OCI-LY1 (cell line): ENCODE measurements at regions not wholly inside any gene's neighbourhood (a gene's known extent, or its start where the extent isn't known, plus 50 kb on each side); places are given as distances from the start of the nearest gene placed in this dataset.

ENCODE experiments used
- H2AFZ ChIP-seq: fragments of 200-600 bp; sonication (generic), shearing (Covaris generic); 2 replicates; pipeline ENCODE4 v1.6.0; 2014; ENCODE audit warnings: antibody characterized with exemption, mild to moderate bottlenecking, low read length
- H3F3A ChIP-seq: fragments of 200-600 bp; sonication (generic), shearing (Covaris generic); 2 replicates; pipeline ENCODE4 v1.6.0; 2014; ENCODE audit warnings: mild to moderate bottlenecking, antibody characterized with exemption, low read length, moderate library complexity; ENCODE audit not compliant: insufficient read depth
- H3K27ac ChIP-seq: fragments of 200-600 bp; sonication (generic); 2 replicates; pipeline ENCODE4 v1.5.1; 2014; ENCODE audit warnings: low read length, mixed run types, mild to moderate bottlenecking, low read depth; ENCODE audit not compliant: poor library complexity, severe bottlenecking
- H3K27me3 ChIP-seq: fragments of 200-600 bp; sonication (generic); 2 replicates; pipeline ENCODE4 v1.6.0; 2014; ENCODE audit warnings: antibody characterized with exemption, mild to moderate bottlenecking, low read length, moderate library complexity; ENCODE audit not compliant: insufficient read depth
- H3K36me3 ChIP-seq: fragments of 200-600 bp; sonication (generic); 2 replicates; pipeline ENCODE4 v1.6.1; 2014; ENCODE audit warnings: mild to moderate bottlenecking, antibody characterized with exemption, low read length, moderate library complexity, mixed read lengths; ENCODE audit not compliant: insufficient read depth
- H3K4me1 ChIP-seq: fragments of 200-600 bp; sonication (generic); 2 replicates; pipeline ENCODE4 v1.5.1; 2014; ENCODE audit warnings: mild to moderate bottlenecking, low read length, moderate library complexity; ENCODE audit not compliant: insufficient read depth, severe bottlenecking
- H3K4me2 ChIP-seq: fragments of 200-600 bp; sonication (generic), shearing (Covaris generic); 2 replicates; pipeline ENCODE4 v1.6.1; 2014; ENCODE audit warnings: low read length
- H3K4me3 ChIP-seq: fragments of 200-600 bp; sonication (generic); 2 replicates; pipeline ENCODE4 v1.5.1; 2014; ENCODE audit warnings: low read length, low read depth, mild to moderate bottlenecking, mixed read lengths; ENCODE audit not compliant: poor library complexity, severe bottlenecking
- H3K79me2 ChIP-seq: fragments of 200-600 bp; shearing (Covaris generic); 2 replicates; pipeline ENCODE4 v1.6.1; 2016; ENCODE audit warnings: mixed run types, low read length, mixed read lengths; ENCODE audit not compliant: insufficient read depth
- H3K9ac ChIP-seq: fragments of 200-600 bp; sonication (generic), shearing (Covaris generic); 2 replicates; pipeline ENCODE4 v1.6.1; 2014; ENCODE audit warnings: mild to moderate bottlenecking, low read length, mixed read lengths
- H3K9me2 ChIP-seq: fragments of 200-600 bp; sonication (generic), shearing (Covaris generic); 2 replicates; pipeline ENCODE4 v1.6.1; 2014; ENCODE audit warnings: low read depth, mild to moderate bottlenecking, low read length, mixed read lengths
- H3K9me3 ChIP-seq: fragments of 200-600 bp; shearing (Covaris generic); 2 replicates; pipeline ENCODE4 v1.6.1; 2014; ENCODE audit warnings: low read length, mixed read lengths
- H4K20me1 ChIP-seq: fragments of 200-600 bp; sonication (generic), shearing (Covaris generic); 2 replicates; pipeline ENCODE4 v1.6.0; 2016; ENCODE audit warnings: mild to moderate bottlenecking, low read length; ENCODE audit not compliant: insufficient read depth
- EZH2 ChIP-seq: fragments of 200-600 bp; sonication (generic), shearing (Covaris generic); IDR thresholded peaks from 2 replicates; pipeline ENCODE4 v1.8.0; 2017; ENCODE audit warnings: borderline replicate concordance, mixed run types, mild to moderate bottlenecking, antibody characterized with exemption, low read length, moderate library complexity, mixed read lengths
- TF ChIP-seq, protein P1 (sequence below): fragments of 200-600 bp; sonication (generic), shearing (Covaris generic); IDR thresholded peaks from 2 replicates; pipeline ENCODE4 v1.5.1; 2017; ENCODE audit warnings: mild to moderate bottlenecking, antibody characterized with exemption, low read length, moderate library complexity, mixed read lengths

DNA sequence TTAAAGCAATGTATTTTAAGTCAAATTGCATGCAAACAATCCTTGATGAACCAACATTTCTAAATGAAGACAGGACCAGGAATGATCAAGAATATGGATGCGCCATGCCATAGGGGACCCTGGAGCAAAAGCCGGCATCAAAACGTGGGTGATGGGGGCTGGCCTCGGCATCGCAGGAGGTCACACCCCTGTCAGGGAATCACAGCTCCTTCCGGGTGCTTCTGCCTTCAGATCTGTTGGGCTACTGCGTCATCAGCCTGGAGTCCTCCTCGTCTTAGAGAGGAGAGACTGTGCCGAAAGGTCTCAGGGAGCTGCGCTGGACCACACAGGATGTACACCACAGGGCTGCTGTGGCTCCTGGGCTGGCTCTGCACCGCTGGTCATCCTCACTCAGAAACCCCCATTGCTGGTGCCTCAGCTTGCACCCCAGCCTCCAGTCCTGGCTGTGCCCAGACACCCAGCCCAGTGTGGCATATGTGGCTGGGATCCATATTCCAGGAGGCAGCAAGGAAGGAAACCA lies 152.9 kb upstream of the PPP1R26 start:
- Histone ChIP-seq H3K9me2 (no peaks in the 10 kb centered on the region), H4K20me1 (no peaks in the 10 kb centered on the region), H3K36me3 (no peaks in the 10 kb centered on the region), H3K4me3 (no peak overlapping the region), H3K79me2 (no peaks in the 10 kb centered on the region), H3K4me2 (no peak overlapping the region), H3K9ac (no peak overlapping the region), H3K4me1 (no peaks in the 10 kb centered on the region), H2AFZ (no peak overlapping the region), H3K27me3 (peaks cover 7% of the 10 kb centered on the region; the same call in 1 of the 2 replicates), H3K9me3 (no peaks in the 10 kb centered on the region), H3K27ac (no peak overlapping the region), H3F3A (no peaks in the 10 kb centered on the region)
- no peak for TF ChIP-seq EZH2
- TF ChIP-seq, protein P1, sequence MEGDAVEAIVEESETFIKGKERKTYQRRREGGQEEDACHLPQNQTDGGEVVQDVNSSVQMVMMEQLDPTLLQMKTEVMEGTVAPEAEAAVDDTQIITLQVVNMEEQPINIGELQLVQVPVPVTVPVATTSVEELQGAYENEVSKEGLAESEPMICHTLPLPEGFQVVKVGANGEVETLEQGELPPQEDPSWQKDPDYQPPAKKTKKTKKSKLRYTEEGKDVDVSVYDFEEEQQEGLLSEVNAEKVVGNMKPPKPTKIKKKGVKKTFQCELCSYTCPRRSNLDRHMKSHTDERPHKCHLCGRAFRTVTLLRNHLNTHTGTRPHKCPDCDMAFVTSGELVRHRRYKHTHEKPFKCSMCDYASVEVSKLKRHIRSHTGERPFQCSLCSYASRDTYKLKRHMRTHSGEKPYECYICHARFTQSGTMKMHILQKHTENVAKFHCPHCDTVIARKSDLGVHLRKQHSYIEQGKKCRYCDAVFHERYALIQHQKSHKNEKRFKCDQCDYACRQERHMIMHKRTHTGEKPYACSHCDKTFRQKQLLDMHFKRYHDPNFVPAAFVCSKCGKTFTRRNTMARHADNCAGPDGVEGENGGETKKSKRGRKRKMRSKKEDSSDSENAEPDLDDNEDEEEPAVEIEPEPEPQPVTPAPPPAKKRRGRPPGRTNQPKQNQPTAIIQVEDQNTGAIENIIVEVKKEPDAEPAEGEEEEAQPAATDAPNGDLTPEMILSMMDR = no peak

GRCh38 chr9:135328485-135329417 lies 150.8 kb upstream of the PPP1R26 start:
- H3K79me2 ChIP-seq = no peaks in the 10 kb centered on the region
- no peaks in the 10 kb centered on the region for H3K4me1 ChIP-seq
- H3K4me2 ChIP-seq = no peak overlapping the region
- H3K9me3 ChIP-seq = no peaks in the 10 kb centered on the region
- no peaks in the 10 kb centered on the region for H4K20me1 ChIP-seq
- no peak overlapping the region for H3K27ac ChIP-seq
- no peaks in the 10 kb centered on the region for H3K36me3 ChIP-seq
- no peak overlapping the region for H3K4me3 ChIP-seq
- H3F3A ChIP-seq = no peaks in the 10 kb centered on the region
- no peaks in the 10 kb centered on the region for H3K9me2 ChIP-seq
- H3K27me3 ChIP-seq = peaks cover 4% of the 10 kb centered on the region; the same call in 1 of the 2 replicates
- no peak overlapping the region for H3K9ac ChIP-seq
- TF ChIP-seq, protein P1 = no peak
- no peak for TF ChIP-seq EZH2
- H2AFZ ChIP-seq = no peak overlapping the region

GRCh38 chr9:135329571-135330306 lies 149.8 kb upstream of the PPP1R26 start:
- H3K4me2 ChIP-seq = no peak overlapping the region
- H3K27me3 ChIP-seq = no peaks in the 10 kb centered on the region; the same call in 1 of the 2 replicates
- H3F3A ChIP-seq = no peaks in the 10 kb centered on the region
- no peak overlapping the region for H2AFZ ChIP-seq
- H3K9me3 ChIP-seq = no peaks in the 10 kb centered on the region
- H3K27ac ChIP-seq = no peak overlapping the region
- H3K36me3 ChIP-seq = no peaks in the 10 kb centered on the region
- no peaks in the 10 kb centered on the region for H3K79me2 ChIP-seq
- no peaks in the 10 kb centered on the region for H4K20me1 ChIP-seq
- no peaks in the 10 kb centered on the region for H3K4me1 ChIP-seq
- H3K4me3 ChIP-seq = no peak overlapping the region
- H3K9ac ChIP-seq = no peak overlapping the region
- TF ChIP-seq, protein P1 = no peak
- no peak for TF ChIP-seq EZH2
- no peaks in the 10 kb centered on the region for H3K9me2 ChIP-seq
